GM10266 (cell line): ENCODE measurements at regions not wholly inside any gene's neighbourhood (a gene's known extent, or its start where the extent isn't known, plus 50 kb on each side); places are given as distances from the start of the nearest gene placed in this dataset.

Source experiments
- DNase-seq: peaks from one replicate; pipeline ENCODE4 v3.0.0; 2012; ENCODE audit errors: extremely low spot score
- CTCF ChIP-seq: IDR thresholded peaks from 2 replicates; pipeline ENCODE4 v1.5.1; 2012; ENCODE audit warnings: mild to moderate bottlenecking, low read depth; ENCODE audit not compliant: control insufficient read depth, insufficient read depth; ENCODE audit errors: missing control alignments

GRCh38 chr2:195320413-195320973 is 336.5 kb upstream of the SLC39A10 start:
- no peak for TF ChIP-seq CTCF
- DNase-seq, result no peak

- TF ChIP-seq CTCF, result no peak
- DNase-seq, result no peak
Measured at GRCh38 chr2:195319548-195320412, 337.2 kb upstream of the SLC39A10 start.

GRCh38 chr2:195319112-195319460 is 337.9 kb upstream of the SLC39A10 start:
- TF ChIP-seq CTCF, result no peak
- DNase-seq, result no peak

- peak; percentile 43 for DNase-seq
- peak; percentile 72 for TF ChIP-seq CTCF
Measured at GRCh38 chr2:195318440-195319111, 338.4 kb upstream of the SLC39A10 start.

GRCh38 chr2:195317550-195317949 is 339.5 kb upstream of the SLC39A10 start:
- no peak for DNase-seq
- TF ChIP-seq CTCF, result no peak

GRCh38 chr2:195316486-195316885 is 340.5 kb upstream of the SLC39A10 start:
- no peak for TF ChIP-seq CTCF
- DNase-seq, result no peak

GRCh38 chr2:195313962-195314361 is 343.1 kb upstream of the SLC39A10 start:
- no peak for TF ChIP-seq CTCF
- DNase-seq, result no peak
